ENCODE measurements at regions not wholly inside any gene's neighbourhood (a gene's known extent, or its start where the extent isn't known, plus 50 kb on each side); places are given as distances from the start of the nearest gene placed in this dataset.
A peak's percentile ranks its signal among the peaks of the same experiment; 100 is the strongest.
"Not testable (repeated sequence)": the region's sequence is repeated elsewhere in the genome, so short reads cannot be mapped to it uniquely, and the experiment has no call there.

- DNase-seq (ENCODE audit: low read depth in 2 of 2) = no peak
Observed at GRCh38 chr6:128598571-128598970, 78.2 kb upstream of the PTPRK start.

DNA sequence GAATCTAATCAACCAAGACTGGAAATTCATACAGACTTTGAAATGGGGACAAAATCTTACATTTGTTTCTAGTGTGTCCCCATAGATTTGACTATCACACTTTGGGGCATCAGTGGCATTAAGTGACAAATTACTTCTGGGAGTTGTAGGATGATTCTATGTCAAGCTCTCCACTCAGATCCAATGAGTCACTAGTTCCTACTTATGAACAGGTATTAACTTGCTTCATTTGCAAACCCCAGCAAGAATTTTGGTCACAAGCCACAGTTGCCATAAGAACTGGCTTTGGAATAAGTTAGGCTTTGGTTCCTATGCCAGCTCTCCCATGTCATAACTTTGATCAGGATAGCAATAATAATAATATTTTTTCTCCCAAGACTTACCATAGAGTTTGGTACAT lies 77.6 kb upstream of the PTPRK start:
- DNase-seq (ENCODE audit: low read depth in 2 of 2) = no peak

GRCh38 chr6:128597004-128597403 lies 76.6 kb upstream of the PTPRK start:
- peak in 1 of 2 donors; percentile 28 for DNase-seq (ENCODE audit: low read depth in 2 of 2)

GRCh38 chr6:128595544-128595943 lies 75.1 kb upstream of the PTPRK start:
- DNase-seq (ENCODE audit: low read depth in 2 of 2) = no peak

DNA sequence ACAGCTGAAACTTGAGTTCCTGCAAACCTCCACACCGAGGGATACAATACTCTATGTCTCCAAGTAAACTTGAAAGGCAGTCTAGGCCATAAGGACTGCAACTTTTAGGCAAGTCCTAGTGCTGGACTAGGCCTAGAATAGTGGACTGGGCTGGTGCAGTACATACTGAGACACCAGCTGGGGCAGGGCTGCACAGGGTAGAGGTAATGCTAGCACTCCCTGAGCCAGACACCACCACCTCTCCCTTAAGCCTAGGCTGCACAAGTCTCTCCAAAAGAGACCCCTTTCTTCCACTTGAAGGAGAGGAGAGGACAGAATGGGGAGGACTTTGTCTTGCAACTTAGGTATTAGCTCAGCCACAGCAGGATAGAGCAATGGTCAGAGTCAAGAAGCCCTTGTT lies 65.7 kb upstream of the PTPRK start:
- DNase-seq (ENCODE audit: low read depth in 2 of 2) = no peak

- no peak for DNase-seq (ENCODE audit: low read depth in 2 of 2)
Observed at GRCh38 chr6:128580224-128581110, 60.1 kb upstream of the PTPRK start.

- not testable (repeated sequence) for DNase-seq (ENCODE audit: low read depth in 2 of 2)
Observed at GRCh38 chr6:128575254-128575653, 54.9 kb upstream of the PTPRK start.

DNA sequence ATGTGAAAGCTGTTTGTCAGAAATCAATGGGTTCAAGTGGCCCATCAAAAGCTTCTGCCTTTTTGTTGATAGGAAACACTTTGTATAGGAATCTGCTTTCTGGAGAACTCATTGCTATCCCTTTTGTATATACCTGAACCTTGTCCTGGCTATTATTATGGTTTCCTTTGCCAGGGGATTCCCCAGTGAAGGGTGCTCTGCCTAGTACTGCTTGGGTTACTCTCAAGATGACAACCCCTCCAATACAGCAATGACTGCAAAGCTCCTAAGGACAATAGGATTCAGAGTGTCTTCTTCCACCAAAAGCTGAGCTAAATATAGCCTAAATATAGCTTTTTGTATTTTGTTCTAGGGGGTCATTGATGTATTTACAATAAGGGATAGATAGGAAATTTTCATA lies 54.0 kb upstream of the PTPRK start:
- no peak for DNase-seq (ENCODE audit: low read depth in 2 of 2)

DNA sequence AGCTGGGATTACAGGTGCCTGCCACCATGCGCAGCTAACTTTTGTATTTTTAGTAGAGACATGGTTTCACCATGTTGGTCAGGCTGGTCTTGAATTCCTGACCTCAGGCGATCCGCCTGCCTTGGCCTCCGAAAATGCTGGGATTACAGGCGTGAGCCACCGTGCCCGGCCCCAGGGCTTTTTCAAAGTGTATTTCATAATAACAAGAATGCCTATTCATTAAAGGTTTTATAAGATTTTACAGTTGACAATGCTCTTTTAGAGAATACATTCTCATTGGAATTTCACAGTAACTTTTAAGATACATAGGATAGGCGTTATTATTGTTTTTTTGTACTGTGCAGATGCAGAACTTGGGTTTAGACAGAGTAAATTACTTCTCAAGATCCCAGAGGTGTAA lies 52.6 kb upstream of the PTPRK start:
- no peak for DNase-seq (ENCODE audit: low read depth in 2 of 2)

DNA sequence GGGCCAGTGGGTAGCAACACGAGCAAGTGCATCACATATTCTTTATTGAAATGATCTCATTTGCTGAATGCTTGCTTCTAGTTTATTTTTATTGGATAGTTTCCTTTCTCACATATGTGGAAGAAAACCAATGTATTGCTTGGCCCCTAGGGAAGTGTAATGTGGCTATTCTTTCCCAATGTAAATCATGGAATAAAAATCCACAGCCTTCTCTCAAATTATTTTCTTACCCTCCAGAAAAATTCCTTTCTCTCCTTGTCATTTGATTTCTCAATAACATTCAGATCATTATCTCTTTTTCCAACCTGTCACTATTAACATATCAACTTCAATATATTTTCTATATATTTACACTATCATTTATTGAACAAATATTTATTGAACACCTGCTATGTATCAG lies 51.9 kb upstream of the PTPRK start:
- no peak for DNase-seq (ENCODE audit: low read depth in 2 of 2)

DNA sequence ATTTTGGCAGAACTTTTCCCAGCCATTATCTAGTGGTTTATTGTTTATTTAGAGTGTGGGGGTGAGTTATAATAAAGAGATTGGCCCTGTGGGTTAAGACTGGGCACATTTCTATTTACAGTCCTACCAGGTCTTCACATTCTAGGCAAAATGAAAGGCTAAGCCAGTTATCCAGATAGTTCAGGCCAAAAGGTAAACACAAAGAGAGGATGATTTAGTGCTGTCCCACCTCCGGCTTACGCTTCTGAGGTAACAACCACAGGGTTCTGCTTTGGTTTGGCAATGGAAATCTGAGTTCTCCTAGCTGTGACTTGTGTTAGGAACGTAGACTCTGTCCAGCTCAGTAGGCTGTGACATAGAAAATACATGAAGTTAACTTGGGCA lies 50.3 kb upstream of the PTPRK start:
- peak in 1 of 2 donors; percentile 2 for DNase-seq (ENCODE audit: low read depth in 2 of 2)

DNA sequence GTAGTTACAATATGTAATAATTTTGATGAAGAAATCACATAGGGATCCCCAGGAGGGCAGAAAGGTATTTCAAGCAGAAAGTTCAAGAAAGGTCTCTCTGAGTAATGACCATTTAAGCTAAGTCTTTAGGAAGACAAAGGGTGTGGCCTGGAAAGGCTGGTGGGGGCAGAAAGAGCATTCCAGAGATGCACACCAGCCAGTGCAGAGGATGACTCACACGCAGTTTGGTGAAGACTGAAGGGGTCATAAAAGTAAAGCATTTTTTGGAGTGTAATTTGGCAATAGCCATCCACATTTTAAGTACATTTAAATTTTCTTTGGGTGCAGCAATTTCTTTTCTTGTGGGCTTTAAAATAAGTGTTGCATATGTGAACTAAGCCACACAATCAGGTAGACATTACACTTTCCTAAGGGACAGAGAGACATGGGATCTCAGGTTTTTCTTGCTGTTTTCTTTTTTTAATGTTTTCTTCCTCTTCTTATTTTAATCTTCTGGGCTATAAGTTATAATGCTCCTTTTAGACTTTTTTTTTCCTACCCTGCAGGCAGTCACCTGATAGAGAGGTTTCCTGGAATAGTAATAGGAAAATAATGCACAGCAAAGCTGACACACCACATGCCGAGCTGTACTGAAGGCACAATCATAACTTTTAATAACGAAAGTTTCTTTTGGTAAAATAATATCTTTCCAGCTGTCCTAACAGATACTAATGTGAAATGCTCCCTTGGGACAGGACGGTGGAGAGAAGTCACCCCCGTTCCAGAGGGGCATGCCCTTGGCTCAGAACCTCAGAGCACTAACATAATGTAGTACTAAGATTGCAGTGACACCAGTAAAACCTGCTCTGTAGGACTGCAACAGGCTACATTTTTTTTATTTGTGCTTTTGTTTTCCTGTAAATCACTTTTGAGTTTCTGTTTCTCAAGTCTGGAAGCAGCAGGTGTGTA lies 49.6 kb upstream of the PTPRK start:
- DNase-seq (ENCODE audit: low read depth in 2 of 2) = peak; percentile 26 to 68

Measured in lung microvascular endothelial cell (primary cell).